Parathyroid adenoma (tissue), 2 donors: ENCODE measurements at regions not wholly inside any gene's neighbourhood (a gene's known extent, or its start where the extent isn't known, plus 50 kb on each side); places are given as distances from the start of the nearest gene placed in this dataset.
A peak's percentile ranks its signal among the peaks of the same experiment; 100 is the strongest.

Source experiments
- H2AFZ ChIP-seq: fragments of 300-600 bp; sonication (generic); one replicate; pipeline ENCODE4 v1.7.0; 2017; ENCODE audit warnings: antibody characterized with exemption, mild to moderate bottlenecking
- H3K27ac ChIP-seq: fragments of 300-600 bp; sonication (generic); one replicate; pipeline ENCODE4 v1.7.0; 2017
- H3K27me3 ChIP-seq: fragments of 300-600 bp; sonication (generic); one replicate; pipeline ENCODE4 v1.7.0; 2017; ENCODE audit warnings: low read length; ENCODE audit not compliant: control insufficient read depth, insufficient read depth
- H3K36me3 ChIP-seq: fragments of 300-600 bp; sonication (generic); one replicate; pipeline ENCODE4 v1.7.0; 2017; ENCODE audit warnings: low read length; ENCODE audit not compliant: control insufficient read depth, insufficient read depth
- H3K4me1 ChIP-seq: fragments of 300-600 bp; sonication (generic); one replicate; pipeline ENCODE4 v1.7.0; 2017; ENCODE audit warnings: control low read depth
- H3K4me2 ChIP-seq: fragments of 300-600 bp; sonication (generic); one replicate; pipeline ENCODE4 v1.7.0; 2017; ENCODE audit warnings: low read length
- H3K4me3 ChIP-seq: fragments of 300-600 bp; sonication (generic); one replicate; pipeline ENCODE4 v1.7.0; 2017; ENCODE audit warnings: low read depth, low read length
- H3K79me2 ChIP-seq: fragments of 300-600 bp; sonication (generic); one replicate; pipeline ENCODE4 v1.7.0; 2017; ENCODE audit warnings: control low read depth
- H3K9ac ChIP-seq: fragments of 300-600 bp; sonication (generic); one replicate; pipeline ENCODE4 v1.7.0; 2017; ENCODE audit warnings: mild to moderate bottlenecking
- H3K9me3 ChIP-seq: fragments of 300-600 bp; sonication (generic); one replicate; pipeline ENCODE4 v1.7.0; 2017; ENCODE audit warnings: low read length; ENCODE audit not compliant: control insufficient read depth
- TF ChIP-seq, protein P1 (sequence below): fragments of 300-600 bp; sonication (generic); IDR thresholded peaks from one replicate; pipeline ENCODE4 v1.7.0; 2017; ENCODE audit warnings: antibody characterized with exemption, mild to moderate bottlenecking
- donor health status: primary hyperparathyroidism.

DNA sequence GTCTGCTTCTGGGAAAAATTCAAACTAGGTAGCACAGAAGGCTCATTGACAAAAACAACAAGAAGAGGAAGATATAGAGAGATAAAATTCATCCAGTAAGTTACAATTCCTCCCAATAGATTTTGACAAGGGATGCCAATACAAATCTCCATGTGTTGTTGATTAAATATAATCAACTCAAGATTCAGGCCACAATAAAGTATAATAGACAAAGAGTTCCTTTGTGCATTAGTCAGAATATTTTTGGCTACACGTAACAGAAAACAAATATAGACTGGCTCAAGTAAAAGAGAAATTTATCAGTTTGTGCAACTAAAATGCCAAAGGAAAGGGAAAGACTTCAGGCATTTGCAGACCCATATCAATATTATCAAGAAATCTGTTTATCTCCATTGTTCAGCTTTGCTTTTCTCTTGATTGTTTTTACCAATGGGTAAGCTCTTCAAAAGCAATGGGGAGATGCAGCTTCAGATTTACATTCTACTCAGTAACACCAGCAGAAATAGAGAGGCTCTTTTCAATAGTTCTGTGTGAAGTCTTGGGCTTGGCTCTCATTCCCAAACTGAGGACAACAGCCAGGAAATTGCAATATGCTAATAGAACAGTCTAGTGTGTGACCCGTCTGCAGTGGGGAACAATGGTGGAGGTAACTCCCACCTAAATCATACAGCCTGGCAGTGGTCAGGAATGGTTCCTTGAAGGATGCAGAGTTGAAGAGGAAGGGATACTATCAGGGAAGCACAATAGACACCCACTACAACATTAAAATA is 77.6 kb upstream of the PROK2 start:
- Histone ChIP-seq H2AFZ (no peak overlapping the region), H3K9me3 (no peaks in the 10 kb centered on the region), H3K79me2 (no peaks in the 10 kb centered on the region), H3K9ac (no peak overlapping the region), H3K4me1 (no peaks in the 10 kb centered on the region), H3K4me2 (no peak overlapping the region), H3K4me3 (no peak overlapping the region), H3K27ac (no peak overlapping the region), H3K27me3 (no peaks in the 10 kb centered on the region), H3K36me3 (no peaks in the 10 kb centered on the region)
- TF ChIP-seq, protein P1, sequence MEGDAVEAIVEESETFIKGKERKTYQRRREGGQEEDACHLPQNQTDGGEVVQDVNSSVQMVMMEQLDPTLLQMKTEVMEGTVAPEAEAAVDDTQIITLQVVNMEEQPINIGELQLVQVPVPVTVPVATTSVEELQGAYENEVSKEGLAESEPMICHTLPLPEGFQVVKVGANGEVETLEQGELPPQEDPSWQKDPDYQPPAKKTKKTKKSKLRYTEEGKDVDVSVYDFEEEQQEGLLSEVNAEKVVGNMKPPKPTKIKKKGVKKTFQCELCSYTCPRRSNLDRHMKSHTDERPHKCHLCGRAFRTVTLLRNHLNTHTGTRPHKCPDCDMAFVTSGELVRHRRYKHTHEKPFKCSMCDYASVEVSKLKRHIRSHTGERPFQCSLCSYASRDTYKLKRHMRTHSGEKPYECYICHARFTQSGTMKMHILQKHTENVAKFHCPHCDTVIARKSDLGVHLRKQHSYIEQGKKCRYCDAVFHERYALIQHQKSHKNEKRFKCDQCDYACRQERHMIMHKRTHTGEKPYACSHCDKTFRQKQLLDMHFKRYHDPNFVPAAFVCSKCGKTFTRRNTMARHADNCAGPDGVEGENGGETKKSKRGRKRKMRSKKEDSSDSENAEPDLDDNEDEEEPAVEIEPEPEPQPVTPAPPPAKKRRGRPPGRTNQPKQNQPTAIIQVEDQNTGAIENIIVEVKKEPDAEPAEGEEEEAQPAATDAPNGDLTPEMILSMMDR = no peak

DNA sequence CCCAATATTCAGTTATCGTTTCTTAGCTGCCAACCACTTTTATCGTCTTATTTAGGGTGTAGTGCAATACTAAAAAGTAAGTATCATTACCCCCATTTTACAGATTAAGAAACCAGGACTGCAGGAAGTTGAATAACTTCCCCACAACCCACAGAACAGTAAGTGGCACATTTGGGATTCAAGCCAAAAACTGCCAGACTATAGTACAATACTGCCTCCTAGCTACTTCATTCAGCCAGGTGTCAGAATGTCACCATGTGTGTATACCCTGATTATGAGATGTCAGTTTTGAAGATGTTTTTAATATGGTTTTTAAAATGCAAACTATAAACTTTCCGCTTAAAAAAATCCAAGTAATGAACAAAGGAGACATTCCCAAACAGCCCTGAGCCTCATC is 74.2 kb upstream of the PROK2 start:
- TF ChIP-seq, protein P1 = peak; percentile 57

DNA sequence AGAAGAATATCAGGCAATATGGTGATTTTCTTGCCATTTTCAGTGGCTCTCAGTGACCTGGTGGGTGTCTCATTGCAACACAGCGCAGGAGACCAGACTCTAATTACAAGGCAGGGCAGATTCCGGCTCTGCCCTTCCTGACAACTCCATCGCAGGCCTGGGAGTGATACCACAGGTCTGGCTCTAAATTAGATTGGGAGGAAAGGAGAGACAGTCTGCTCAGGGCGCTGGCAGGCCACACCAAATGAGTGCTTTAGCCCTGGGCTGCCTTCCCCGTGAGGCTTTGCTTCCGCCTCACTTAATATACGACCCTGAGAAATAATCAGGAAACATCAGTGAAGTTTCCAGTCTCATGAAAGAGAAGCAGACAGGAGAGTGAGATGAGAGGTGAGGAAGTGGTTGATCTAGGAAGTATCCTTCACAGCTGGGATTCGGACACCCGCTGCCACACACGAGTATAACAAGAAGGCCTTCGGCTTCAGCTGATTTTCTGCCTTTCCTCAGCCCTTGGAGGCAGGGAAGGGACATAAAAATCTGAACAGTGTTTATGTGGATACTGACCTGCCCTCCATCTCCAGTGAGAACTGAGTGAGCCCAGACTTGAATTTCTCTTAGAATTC is 73.7 kb upstream of the PROK2 start:
- Histone ChIP-seq H3K4me3 (no peak overlapping the region), H3K27ac (no peak overlapping the region), H2AFZ (no peak overlapping the region), H3K4me2 (no peak overlapping the region), H3K4me1 (no peaks in the 10 kb centered on the region), H3K27me3 (no peaks in the 10 kb centered on the region), H3K9me3 (no peaks in the 10 kb centered on the region), H3K36me3 (no peaks in the 10 kb centered on the region), H3K9ac (no peak overlapping the region), H3K79me2 (no peaks in the 10 kb centered on the region)
- TF ChIP-seq, protein P1 = no peak

More for the DNA sequence above, 74.2 kb upstream of the PROK2 start:
- Histone ChIP-seq H3K9ac (no peak overlapping the region), H2AFZ (no peak overlapping the region), H3K4me2 (no peak overlapping the region), H3K4me3 (no peak overlapping the region), H3K9me3 (no peaks in the 10 kb centered on the region), H3K4me1 (no peaks in the 10 kb centered on the region), H3K27me3 (no peaks in the 10 kb centered on the region), H3K27ac (no peak overlapping the region), H3K79me2 (no peaks in the 10 kb centered on the region), H3K36me3 (no peaks in the 10 kb centered on the region)

DNA sequence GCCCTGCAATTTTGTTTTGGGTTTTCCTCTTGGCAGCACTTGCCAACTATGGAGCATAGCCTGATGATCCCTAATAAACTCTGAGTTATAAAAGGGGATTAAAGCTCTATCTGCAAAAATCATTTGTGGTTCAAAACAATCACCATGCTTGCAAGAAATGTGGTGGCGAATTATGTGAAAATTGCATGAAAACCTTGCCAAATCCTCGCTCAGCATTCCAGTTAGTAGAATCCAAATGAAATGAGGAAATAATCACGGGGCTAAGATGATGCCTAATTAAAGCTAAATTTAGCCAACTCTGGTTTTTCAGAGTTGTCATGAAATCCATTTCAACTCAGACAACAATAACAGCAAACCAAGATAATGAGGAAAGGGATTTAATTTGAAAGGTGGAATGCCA is 73.0 kb upstream of the PROK2 start:
- Histone ChIP-seq H2AFZ (no peak overlapping the region), H3K79me2 (no peaks in the 10 kb centered on the region), H3K9ac (no peak overlapping the region), H3K9me3 (no peaks in the 10 kb centered on the region), H3K27me3 (no peaks in the 10 kb centered on the region), H3K36me3 (no peaks in the 10 kb centered on the region), H3K4me3 (no peak overlapping the region), H3K4me1 (no peaks in the 10 kb centered on the region), H3K4me2 (no peak overlapping the region), H3K27ac (no peak overlapping the region)
- TF ChIP-seq, protein P1 = no peak

DNA sequence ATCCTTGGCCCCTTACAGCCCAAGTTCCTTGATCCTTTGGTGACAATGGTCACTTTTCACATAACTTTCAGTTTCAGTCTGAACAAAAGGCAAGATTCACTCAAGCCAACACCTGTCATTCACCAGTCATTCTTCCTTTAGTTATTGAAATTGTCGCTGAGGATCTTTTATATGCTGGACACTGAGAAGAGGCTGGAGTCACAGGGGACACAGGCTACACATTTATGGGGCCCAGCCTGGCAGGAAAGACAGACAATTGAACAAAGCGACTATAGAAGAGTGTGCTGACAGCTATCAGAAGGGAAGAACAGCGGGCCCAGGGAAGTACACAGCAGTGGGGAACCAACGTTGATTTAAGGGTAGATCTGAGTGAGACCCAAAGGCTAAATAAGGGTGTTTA is 69.8 kb upstream of the PROK2 start:
- Histone ChIP-seq H3K4me1 (no peaks in the 10 kb centered on the region), H3K4me3 (no peak overlapping the region), H3K36me3 (no peaks in the 10 kb centered on the region), H2AFZ (no peak overlapping the region), H3K27ac (no peak overlapping the region), H3K27me3 (no peaks in the 10 kb centered on the region), H3K4me2 (no peak overlapping the region), H3K79me2 (no peaks in the 10 kb centered on the region), H3K9ac (no peak overlapping the region), H3K9me3 (no peaks in the 10 kb centered on the region)
- TF ChIP-seq, protein P1 = no peak
